ENCODE measurements at regions not wholly inside any gene's neighbourhood (a gene's known extent, or its start where the extent isn't known, plus 50 kb on each side); places are given as distances from the start of the nearest gene placed in this dataset.

GRCh38 chr4:35772291-35772690, 472.0 kb downstream of the ARAP2 start:
- no peaks in the 10 kb centered on the region for H3K36me3 ChIP-seq (ENCODE audit: control insufficient read depth, insufficient read depth, low read length)

GRCh38 chr4:35789899-35790574, 454.3 kb downstream of the ARAP2 start:
- Histone ChIP-seq H3K27me3 (ENCODE audit: control insufficient read depth, insufficient read depth, low read length) (no peaks in the 10 kb centered on the region), H3K27ac (ENCODE audit: insufficient read depth, low read length) (no peak overlapping the region), H3K4me3 (replicated peaks in 1 of 4; ENCODE audit: control extremely low read depth in 1 of 4, insufficient read depth in 1 of 4, low read depth in 3 of 4, low read length in 4 of 4) (no peak overlapping the region), H3K9me3 (ENCODE audit: control insufficient read depth, insufficient read depth, low read depth, low read length) (no peaks in the 10 kb centered on the region), H2AFZ (ENCODE audit: low read length) (no peak overlapping the region), H3K4me1 (ENCODE audit: control insufficient read depth, extremely low read depth, insufficient read depth, low read length) (no peaks in the 10 kb centered on the region), H3K36me3 (ENCODE audit: control insufficient read depth, insufficient read depth, low read length) (no peaks in the 10 kb centered on the region), H3K9ac (ENCODE audit: insufficient read depth, low read length) (no peak overlapping the region), H3K79me2 (ENCODE audit: control insufficient read depth, insufficient read depth, low read length) (no peaks in the 10 kb centered on the region), H3K4me2 (ENCODE audit: extremely low read depth, insufficient read depth, low read length) (no peak overlapping the region), H4K20me1 (ENCODE audit: control insufficient read depth, extremely low read depth, insufficient read depth, low read length) (no peaks in the 10 kb centered on the region)
- no peak for DNase-seq (ENCODE audit: low read depth in 2 of 2)
- no peak for TF ChIP-seq EZH2 (IDR thresholded peaks at IDR 0.05; ENCODE audit: low read length, missing control alignments)
- TF ChIP-seq CTCF (conservative IDR thresholded peaks at IDR 0.05 in 1 of 2, IDR thresholded peaks at IDR 0.05 in 1 of 2; ENCODE audit: low read depth in 1 of 2, low read length in 2 of 2), result no peak

More at GRCh38 chr4:35772291-35772690, 472.0 kb downstream of the ARAP2 start:
- Histone ChIP-seq H4K20me1 (ENCODE audit: control insufficient read depth, extremely low read depth, insufficient read depth, low read length) (no peaks in the 10 kb centered on the region), H3K9ac (ENCODE audit: insufficient read depth, low read length) (no peak overlapping the region), H3K4me2 (ENCODE audit: extremely low read depth, insufficient read depth, low read length) (no peak overlapping the region), H3K4me3 (replicated peaks in 1 of 4; ENCODE audit: control extremely low read depth in 1 of 4, insufficient read depth in 1 of 4, low read depth in 3 of 4, low read length in 4 of 4) (no peak overlapping the region), H3K27ac (ENCODE audit: insufficient read depth, low read length) (no peak overlapping the region), H3K9me3 (ENCODE audit: control insufficient read depth, insufficient read depth, low read depth, low read length) (no peaks in the 10 kb centered on the region), H2AFZ (ENCODE audit: low read length) (no peak overlapping the region), H3K79me2 (ENCODE audit: control insufficient read depth, insufficient read depth, low read length) (no peaks in the 10 kb centered on the region), H3K27me3 (ENCODE audit: control insufficient read depth, insufficient read depth, low read length) (no peaks in the 10 kb centered on the region), H3K4me1 (ENCODE audit: control insufficient read depth, extremely low read depth, insufficient read depth, low read length) (no peaks in the 10 kb centered on the region)
- peak in 1 of 2 donors; percentile 22 for DNase-seq (ENCODE audit: low read depth in 2 of 2)
- TF ChIP-seq CTCF (conservative IDR thresholded peaks at IDR 0.05 in 1 of 2, IDR thresholded peaks at IDR 0.05 in 1 of 2; ENCODE audit: low read depth in 1 of 2, low read length in 2 of 2), result no peak
- no peak for TF ChIP-seq EZH2 (IDR thresholded peaks at IDR 0.05; ENCODE audit: low read length, missing control alignments)

GRCh38 chr4:35793045-35793722, 451.1 kb downstream of the ARAP2 start:
- Histone ChIP-seq H3K9me3 (ENCODE audit: control insufficient read depth, insufficient read depth, low read depth, low read length) (no peaks in the 10 kb centered on the region), H3K9ac (ENCODE audit: insufficient read depth, low read length) (no peak overlapping the region), H3K36me3 (ENCODE audit: control insufficient read depth, insufficient read depth, low read length) (no peaks in the 10 kb centered on the region), H3K79me2 (ENCODE audit: control insufficient read depth, insufficient read depth, low read length) (no peaks in the 10 kb centered on the region), H3K4me2 (ENCODE audit: extremely low read depth, insufficient read depth, low read length) (no peak overlapping the region), H3K4me3 (replicated peaks in 1 of 4; ENCODE audit: control extremely low read depth in 1 of 4, insufficient read depth in 1 of 4, low read depth in 3 of 4, low read length in 4 of 4) (no peak overlapping the region), H2AFZ (ENCODE audit: low read length) (no peak overlapping the region), H3K27me3 (ENCODE audit: control insufficient read depth, insufficient read depth, low read length) (no peaks in the 10 kb centered on the region), H3K4me1 (ENCODE audit: control insufficient read depth, extremely low read depth, insufficient read depth, low read length) (no peaks in the 10 kb centered on the region), H4K20me1 (ENCODE audit: control insufficient read depth, extremely low read depth, insufficient read depth, low read length) (no peaks in the 10 kb centered on the region), H3K27ac (ENCODE audit: insufficient read depth, low read length) (no peak overlapping the region)
- DNase-seq (ENCODE audit: low read depth in 2 of 2), result peak in 1 of 2 donors; percentile 19
- no peak for TF ChIP-seq CTCF (conservative IDR thresholded peaks at IDR 0.05 in 1 of 2, IDR thresholded peaks at IDR 0.05 in 1 of 2; ENCODE audit: low read depth in 1 of 2, low read length in 2 of 2)
- TF ChIP-seq EZH2 (IDR thresholded peaks at IDR 0.05; ENCODE audit: low read length, missing control alignments), result no peak

Measured in fibroblast of lung (primary cell).